ENCODE measurements at regions not wholly inside any gene's neighbourhood (a gene's known extent, or its start where the extent isn't known, plus 50 kb on each side); places are given as distances from the start of the nearest gene placed in this dataset.
"Not testable (repeated sequence)": the region's sequence is repeated elsewhere in the genome, so short reads cannot be mapped to it uniquely, and the experiment has no call there.

GRCh38 chr4:66769441-66769840 is 775.9 kb downstream of the CENPC start:
- Mint-ChIP-seq H3K4me1 (ENCODE audit: insufficient read depth, unreplicated experiment) (peaks cover 5% of the 10 kb centered on the region), H3K36me3 (ENCODE audit: insufficient read depth, unreplicated experiment) (no peaks in the 10 kb centered on the region), H3K9me3 (ENCODE audit: unreplicated experiment) (no peaks in the 10 kb centered on the region), H3K4me3 (ENCODE audit: unreplicated experiment) (no peak overlapping the region), H3K27me3 (ENCODE audit: insufficient read depth, unreplicated experiment) (no peaks in the 10 kb centered on the region), H3K27ac (ENCODE audit: low read depth, unreplicated experiment) (no peak overlapping the region)
- BruUV-seq (replicated peaks): no TSS peak
- no peak for TF ChIP-seq CTCF (IDR thresholded peaks at IDR 0.05; ENCODE audit: unreplicated experiment)
- intact Hi-C loops (cut with micrococcal nuclease): no loop called here
- no peak for DNase-seq (ENCODE audit: unreplicated experiment)
- ChIA-PET POLR2A (interaction anchor here (0.7 kb wide), 2 partner anchors 23 to 28 kb away, joined by 3 read pairs; no protein-coding TSS in a partner anchor), CTCF (no interaction called here)

GRCh38 chr4:66767442-66767841 is 777.9 kb downstream of the CENPC start:
- peaks cover 5% of the 10 kb centered on the region for H3K4me1 Mint-ChIP-seq (ENCODE audit: insufficient read depth, unreplicated experiment)
- no peak overlapping the region for H3K4me3 Mint-ChIP-seq (ENCODE audit: unreplicated experiment)
- H3K27me3 Mint-ChIP-seq (ENCODE audit: insufficient read depth, unreplicated experiment): no peaks in the 10 kb centered on the region
- no TSS peak for BruUV-seq (replicated peaks)
- no peak for TF ChIP-seq CTCF (IDR thresholded peaks at IDR 0.05; ENCODE audit: unreplicated experiment)
- H3K27ac Mint-ChIP-seq (ENCODE audit: low read depth, unreplicated experiment): no peak overlapping the region
- POLR2A ChIA-PET: no interaction called here
- DNase-seq (ENCODE audit: unreplicated experiment): no peak
- no peaks in the 10 kb centered on the region for H3K9me3 Mint-ChIP-seq (ENCODE audit: unreplicated experiment)
- intact Hi-C loops (cut with micrococcal nuclease): no loop called here
- CTCF ChIA-PET: no interaction called here
- no peaks in the 10 kb centered on the region for H3K36me3 Mint-ChIP-seq (ENCODE audit: insufficient read depth, unreplicated experiment)

GRCh38 chr4:66766557-66766956 is 778.7 kb downstream of the CENPC start:
- H3K36me3 Mint-ChIP-seq (ENCODE audit: insufficient read depth, unreplicated experiment): no peaks in the 10 kb centered on the region
- intact Hi-C loops (cut with micrococcal nuclease): no loop called here
- no TSS peak for BruUV-seq (replicated peaks)
- ChIA-PET POLR2A (no interaction called here), CTCF (interaction anchor here (0.6 kb wide), 1 partner anchor 304 kb away, joined by 3 read pairs; no protein-coding TSS in a partner anchor)
- no peaks in the 10 kb centered on the region for H3K9me3 Mint-ChIP-seq (ENCODE audit: unreplicated experiment)
- no peaks in the 10 kb centered on the region for H3K27me3 Mint-ChIP-seq (ENCODE audit: insufficient read depth, unreplicated experiment)
- no peak for TF ChIP-seq CTCF (IDR thresholded peaks at IDR 0.05; ENCODE audit: unreplicated experiment)
- DNase-seq (ENCODE audit: unreplicated experiment): no peak
- H3K4me3 Mint-ChIP-seq (ENCODE audit: unreplicated experiment): no peak overlapping the region
- H3K4me1 Mint-ChIP-seq (ENCODE audit: insufficient read depth, unreplicated experiment): peaks cover 5% of the 10 kb centered on the region
- H3K27ac Mint-ChIP-seq (ENCODE audit: low read depth, unreplicated experiment): no peak overlapping the region

GRCh38 chr4:66750273-66750672 is 795.0 kb downstream of the CENPC start:
- no TSS peak for BruUV-seq (replicated peaks)
- intact Hi-C loops (cut with micrococcal nuclease): no loop called here
- ChIA-PET POLR2A (interaction anchor here (1.4 kb wide), 1 partner anchor 9 kb away, joined by 4 read pairs; no protein-coding TSS in a partner anchor), CTCF (no interaction called here)
- TF ChIP-seq CTCF (IDR thresholded peaks at IDR 0.05; ENCODE audit: unreplicated experiment): no peak
- peaks cover 9% of the 10 kb centered on the region for H3K4me1 Mint-ChIP-seq (ENCODE audit: insufficient read depth, unreplicated experiment)
- no peaks in the 10 kb centered on the region for H3K27me3 Mint-ChIP-seq (ENCODE audit: insufficient read depth, unreplicated experiment)
- H3K27ac Mint-ChIP-seq (ENCODE audit: low read depth, unreplicated experiment): no peak overlapping the region
- H3K4me3 Mint-ChIP-seq (ENCODE audit: unreplicated experiment): no peak overlapping the region
- DNase-seq (ENCODE audit: unreplicated experiment): no peak
- no peaks in the 10 kb centered on the region for H3K36me3 Mint-ChIP-seq (ENCODE audit: insufficient read depth, unreplicated experiment)
- no peaks in the 10 kb centered on the region for H3K9me3 Mint-ChIP-seq (ENCODE audit: unreplicated experiment)

- H3K36me3 Mint-ChIP-seq (ENCODE audit: insufficient read depth, unreplicated experiment); H3K27me3 Mint-ChIP-seq (ENCODE audit: insufficient read depth, unreplicated experiment); POLR2A ChIA-PET; H3K27ac Mint-ChIP-seq (ENCODE audit: low read depth, unreplicated experiment); BruUV-seq (replicated peaks); H3K9me3 Mint-ChIP-seq (ENCODE audit: unreplicated experiment); DNase-seq (ENCODE audit: unreplicated experiment); H3K4me3 Mint-ChIP-seq (ENCODE audit: unreplicated experiment); intact Hi-C loops (cut with micrococcal nuclease): not testable (repeated sequence)
- CTCF ChIA-PET: interaction anchor here (0.5 to 1.2 kb wide), 3 partner anchors 11 to 582 kb away, joined by 3 to 4 read pairs (median 3); no protein-coding TSS in a partner anchor
- H3K4me1 Mint-ChIP-seq (ENCODE audit: insufficient read depth, unreplicated experiment): peaks cover 14% of the 10 kb centered on the region
Measured at GRCh38 chr4:66746918-66747317, 798.4 kb downstream of the CENPC start.
